Activated T-helper 1 cell treated with anti-CD3 and anti-CD28 coated beads, Interleukin-12 subunit alpha, Interleukin-12 subunit beta, Interleukin-2, Interleukin-4 antibody, amounts not matched to agents 30 ng/mL and 10 ng/mL and 1 ng/mL, durations not matched to agents 14 hours and 24 hours and 36 hours (primary cell): ENCODE measurements at regions not wholly inside any gene's neighbourhood (a gene's known extent, or its start where the extent isn't known, plus 50 kb on each side); places are given as distances from the start of the nearest gene placed in this dataset.

Experiments used
- DNase-seq: peaks from one replicate; pipeline ENCODE4 v3.0.0; 2021; ENCODE audit warnings: low spot score
- H3K27ac Mint-ChIP-seq: one replicate; pipeline ENCODE4 v1.8.0; 2021; ENCODE audit warnings: mild to moderate bottlenecking, mixed read lengths
- H3K27me3 Mint-ChIP-seq: one replicate; pipeline ENCODE4 v1.8.0; 2022; ENCODE audit warnings: mild to moderate bottlenecking, moderate library complexity, mixed read lengths; ENCODE audit not compliant: insufficient read depth
- H3K36me3 Mint-ChIP-seq: one replicate; pipeline ENCODE4 v1.8.0; 2021; ENCODE audit warnings: low read depth, mixed read lengths
- H3K4me1 Mint-ChIP-seq: one replicate; pipeline ENCODE4 v1.8.0; 2021; ENCODE audit warnings: low read depth, mixed read lengths
- H3K4me3 Mint-ChIP-seq: one replicate; pipeline ENCODE4 v1.8.0; 2021; ENCODE audit warnings: mild to moderate bottlenecking, moderate library complexity, mixed read lengths
- H3K9me3 Mint-ChIP-seq: one replicate; pipeline ENCODE4 v1.8.0; 2021; ENCODE audit warnings: mixed read lengths
- intact Hi-C: fragments of 100-400 bp; cut with micrococcal nuclease; formaldehyde crosslinking; loops from one replicate; pipeline ENCODE4 v1.15.1; 2024

DNA sequence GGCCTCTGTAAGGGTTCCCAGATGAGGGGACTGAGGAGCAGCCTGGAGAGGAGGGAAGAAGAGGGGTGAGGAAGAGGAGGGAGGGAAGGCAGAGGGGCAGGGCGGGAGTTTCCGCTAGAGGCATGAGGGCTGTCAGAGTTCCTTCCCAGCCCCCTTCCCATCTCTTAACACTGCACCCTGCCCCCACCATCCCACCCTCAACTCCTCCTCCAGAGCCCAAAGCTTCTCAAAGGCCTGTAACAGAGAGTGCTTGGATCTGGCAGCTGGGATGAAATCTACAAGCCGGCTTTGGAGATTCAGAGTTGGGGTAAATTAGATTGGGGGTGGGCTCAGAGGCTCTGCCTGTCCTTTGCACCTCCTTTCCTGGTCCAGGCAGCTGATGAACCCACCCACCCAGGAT is 57.3 kb upstream of the DLX4 start:
- intact Hi-C loops = no loop called here
- H3K27ac Mint-ChIP-seq = no peak overlapping the region
- H3K4me3 Mint-ChIP-seq = no peak overlapping the region
- H3K36me3 Mint-ChIP-seq = no peaks in the 10 kb centered on the region
- H3K9me3 Mint-ChIP-seq = no peaks in the 10 kb centered on the region
- H3K27me3 Mint-ChIP-seq = peaks cover 57% of the 10 kb centered on the region
- no peak for DNase-seq
- H3K4me1 Mint-ChIP-seq = no peaks in the 10 kb centered on the region

DNA sequence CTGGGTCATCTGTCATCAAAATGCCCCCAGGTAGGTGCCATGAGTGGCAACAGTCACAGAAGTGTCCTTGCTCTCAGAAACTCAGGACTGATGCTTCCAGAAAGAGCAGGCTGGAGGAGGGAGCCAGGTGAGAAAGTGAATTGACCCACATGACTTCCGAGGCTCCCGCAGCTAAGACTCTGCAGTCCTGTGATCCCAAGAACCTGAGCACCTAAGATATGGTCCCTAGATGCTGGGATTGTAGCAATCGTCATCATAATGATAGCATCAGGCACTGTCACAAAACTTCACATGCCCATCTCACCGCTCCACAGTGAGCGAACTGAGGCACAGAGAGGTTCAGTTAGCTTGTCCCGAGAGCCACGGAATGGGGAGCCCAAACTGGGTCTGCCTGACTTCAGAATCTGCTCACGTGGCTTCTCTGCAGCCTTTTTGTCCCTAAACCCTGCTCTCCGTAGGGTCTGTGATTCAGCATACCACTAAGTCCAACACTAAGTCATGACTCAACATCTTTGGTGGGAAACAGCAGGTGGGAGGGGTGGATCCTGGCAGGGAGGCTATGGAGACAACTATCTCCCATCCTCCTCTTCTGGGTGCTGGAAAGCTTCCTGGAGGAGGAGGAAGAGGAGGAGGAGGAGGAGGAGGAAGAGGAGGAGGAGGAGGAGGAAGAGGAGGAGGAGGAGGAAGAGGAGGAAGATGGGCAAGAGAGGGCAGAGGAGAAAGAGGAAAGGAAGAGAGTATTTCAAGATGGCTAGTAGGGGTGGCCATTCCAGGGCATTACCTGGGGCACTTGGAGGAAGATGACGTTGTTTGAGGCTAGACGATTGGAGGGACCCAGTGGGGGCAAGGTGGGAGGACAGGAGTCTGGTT is 55.5 kb upstream of the DLX4 start:
- no peak overlapping the region for H3K4me3 Mint-ChIP-seq
- H3K4me1 Mint-ChIP-seq = no peaks in the 10 kb centered on the region
- H3K27me3 Mint-ChIP-seq = peaks cover 43% of the 10 kb centered on the region
- H3K36me3 Mint-ChIP-seq = no peaks in the 10 kb centered on the region
- no peak overlapping the region for H3K27ac Mint-ChIP-seq
- intact Hi-C loops = no loop called here
- H3K9me3 Mint-ChIP-seq = no peaks in the 10 kb centered on the region
- DNase-seq = no peak

DNA sequence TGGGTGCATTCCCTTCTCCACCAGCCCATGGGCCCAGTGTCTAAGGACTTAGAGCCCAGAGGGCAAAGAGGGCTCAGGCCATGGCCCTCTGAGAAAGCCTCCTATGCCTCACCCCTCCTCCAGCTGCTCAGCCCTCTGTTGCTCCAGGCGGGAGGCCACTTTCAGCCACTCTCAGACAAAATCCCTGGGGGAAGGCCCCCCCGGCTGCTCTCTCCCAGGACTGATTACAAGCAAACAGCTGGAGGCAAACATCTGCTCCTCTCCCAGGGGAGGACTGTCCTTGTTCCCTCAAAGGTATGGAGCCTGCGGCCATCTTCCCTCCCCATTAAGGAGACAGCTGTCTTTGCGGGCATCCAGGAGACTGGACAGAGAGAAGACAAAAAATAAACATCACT is 54.9 kb upstream of the DLX4 start:
- no peaks in the 10 kb centered on the region for H3K9me3 Mint-ChIP-seq
- DNase-seq = no peak
- H3K4me1 Mint-ChIP-seq = no peaks in the 10 kb centered on the region
- H3K27ac Mint-ChIP-seq = no peak overlapping the region
- H3K4me3 Mint-ChIP-seq = no peak overlapping the region
- intact Hi-C loops = no loop called here
- H3K36me3 Mint-ChIP-seq = no peaks in the 10 kb centered on the region
- H3K27me3 Mint-ChIP-seq = peaks cover 38% of the 10 kb centered on the region

DNA sequence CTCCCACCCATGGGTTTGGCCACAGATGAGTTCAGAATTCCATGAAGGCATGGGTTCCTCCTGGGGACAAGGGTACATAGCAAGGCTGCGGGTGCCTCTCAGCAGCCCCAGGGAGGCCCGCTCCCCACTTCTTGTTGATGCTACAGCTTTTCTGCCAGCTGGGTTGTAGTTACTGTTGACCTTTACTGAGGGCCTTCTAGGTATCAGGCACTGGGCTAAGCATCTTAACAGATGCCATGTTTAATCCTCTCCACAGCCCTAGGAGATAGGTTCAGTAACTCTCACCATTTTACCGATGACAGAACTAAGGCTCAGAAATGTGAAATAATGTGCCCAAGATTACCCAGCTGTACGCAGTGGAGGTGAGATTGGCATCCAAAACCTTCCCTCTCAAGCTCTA is 54.3 kb upstream of the DLX4 start:
- intact Hi-C loops = no loop called here
- H3K36me3 Mint-ChIP-seq = no peaks in the 10 kb centered on the region
- H3K27me3 Mint-ChIP-seq = peaks cover 32% of the 10 kb centered on the region
- no peak overlapping the region for H3K4me3 Mint-ChIP-seq
- H3K9me3 Mint-ChIP-seq = no peaks in the 10 kb centered on the region
- no peak for DNase-seq
- no peak overlapping the region for H3K27ac Mint-ChIP-seq
- H3K4me1 Mint-ChIP-seq = no peaks in the 10 kb centered on the region

DNA sequence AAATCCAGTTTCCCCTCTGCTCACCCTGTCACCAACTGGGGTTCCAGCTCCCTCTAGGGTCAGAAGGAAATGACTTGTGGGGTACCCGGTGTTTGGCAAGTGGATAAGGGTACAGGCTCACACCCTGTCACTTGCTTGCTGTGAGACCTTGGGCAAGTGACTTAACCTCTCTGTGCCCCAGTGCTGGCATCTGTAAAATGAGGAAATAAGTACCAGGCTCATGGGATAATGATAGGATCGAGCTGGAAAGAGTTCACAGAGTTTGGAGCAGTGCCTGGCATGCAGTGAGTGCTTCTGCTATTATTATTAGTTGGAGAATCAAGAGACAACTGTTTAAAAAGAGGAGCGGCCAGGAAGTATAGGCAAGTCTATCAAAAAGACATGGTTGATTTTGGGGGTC is 53.7 kb upstream of the DLX4 start:
- Mint-ChIP-seq H3K4me1 (no peaks in the 10 kb centered on the region), H3K27me3 (peaks cover 28% of the 10 kb centered on the region), H3K9me3 (no peaks in the 10 kb centered on the region), H3K4me3 (no peak overlapping the region), H3K27ac (no peak overlapping the region), H3K36me3 (no peaks in the 10 kb centered on the region)
- intact Hi-C loops = no loop called here
- DNase-seq = no peak

DNA sequence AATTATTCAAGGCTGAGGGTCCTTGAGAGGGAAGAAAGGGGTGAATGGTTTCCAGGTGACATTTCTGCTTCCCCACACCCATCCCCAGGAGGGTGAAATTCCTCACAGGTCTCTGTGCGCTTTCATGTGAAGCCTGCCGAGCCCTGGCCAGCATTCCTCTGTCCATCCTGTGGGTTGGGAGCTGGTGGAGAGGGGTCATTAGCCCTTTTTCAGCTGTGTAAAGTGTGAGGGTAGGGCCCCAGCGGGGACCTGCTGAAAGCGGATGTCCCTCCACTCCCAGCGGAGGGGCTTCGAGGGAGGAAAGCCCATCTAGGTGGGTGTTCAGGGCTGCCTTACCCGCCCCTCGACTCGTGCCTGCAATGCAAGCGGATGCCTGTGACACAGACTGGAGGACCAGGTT is 53.3 kb upstream of the DLX4 start:
- Mint-ChIP-seq H3K4me1 (no peaks in the 10 kb centered on the region), H3K27me3 (peaks cover 26% of the 10 kb centered on the region), H3K9me3 (no peaks in the 10 kb centered on the region), H3K36me3 (no peaks in the 10 kb centered on the region), H3K4me3 (no peak overlapping the region), H3K27ac (no peak overlapping the region)
- intact Hi-C loops = no loop called here
- no peak for DNase-seq

DNA sequence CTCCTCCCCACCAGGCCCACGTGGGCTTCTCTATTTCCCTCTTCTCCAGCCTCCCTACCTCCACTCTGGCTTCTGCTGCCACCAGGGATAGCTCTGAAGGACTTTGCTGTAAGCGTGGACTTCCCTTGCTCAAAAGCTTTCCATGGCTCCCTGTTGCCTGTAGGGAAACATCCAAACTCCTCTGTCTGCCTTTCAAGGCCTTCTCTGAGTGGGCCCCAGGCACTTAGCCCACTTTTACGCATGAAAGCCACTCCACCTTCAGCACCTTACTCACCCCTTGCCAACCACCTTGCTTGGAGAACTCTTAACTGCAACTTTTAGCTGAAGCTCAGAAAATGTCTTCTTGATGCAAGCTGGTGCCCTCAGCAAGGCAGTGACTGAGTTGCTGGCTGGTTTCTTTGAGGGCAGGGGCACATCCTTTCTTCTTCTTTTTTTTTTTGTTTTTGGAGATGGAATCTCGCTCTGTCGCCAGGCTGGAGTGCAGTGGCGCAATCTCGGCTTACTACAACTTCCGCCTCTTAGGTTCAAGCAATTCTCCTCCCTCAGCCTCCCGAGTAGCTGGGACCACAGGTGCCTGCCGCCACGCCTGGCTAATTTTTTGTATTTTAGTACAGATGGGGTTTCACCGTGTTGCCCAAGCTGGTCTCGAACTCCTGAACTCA is 52.0 kb upstream of the DLX4 start:
- H3K9me3 Mint-ChIP-seq = no peaks in the 10 kb centered on the region
- no peak overlapping the region for H3K27ac Mint-ChIP-seq
- H3K4me1 Mint-ChIP-seq = no peaks in the 10 kb centered on the region
- intact Hi-C loops = no loop called here
- peaks cover 16% of the 10 kb centered on the region for H3K27me3 Mint-ChIP-seq
- no peak for DNase-seq
- no peak overlapping the region for H3K4me3 Mint-ChIP-seq
- no peaks in the 10 kb centered on the region for H3K36me3 Mint-ChIP-seq

DNA sequence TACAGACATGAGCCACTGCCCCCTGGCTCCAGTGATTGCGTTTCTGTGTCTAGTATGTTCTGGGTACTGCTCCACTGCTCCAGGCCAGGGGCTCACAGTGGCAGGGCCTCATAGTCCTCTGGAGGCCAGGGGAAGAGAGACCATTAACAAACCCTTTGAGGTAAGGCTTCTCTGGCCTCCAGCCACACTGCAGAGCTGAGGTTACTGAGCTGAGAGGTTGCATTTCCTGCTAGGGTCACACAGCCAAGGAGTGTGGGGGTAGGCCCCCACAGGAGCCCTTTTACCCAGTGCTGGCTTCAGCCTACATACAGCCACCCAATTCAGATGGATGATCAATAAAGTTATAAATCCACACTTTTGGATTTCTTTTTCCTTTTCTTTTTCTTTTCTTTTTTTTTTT is 50.4 kb upstream of the DLX4 start:
- peaks cover 13% of the 10 kb centered on the region for H3K27me3 Mint-ChIP-seq
- intact Hi-C loops = no loop called here
- no peak overlapping the region for H3K4me3 Mint-ChIP-seq
- no peaks in the 10 kb centered on the region for H3K9me3 Mint-ChIP-seq
- H3K36me3 Mint-ChIP-seq = no peaks in the 10 kb centered on the region
- H3K27ac Mint-ChIP-seq = no peak overlapping the region
- no peaks in the 10 kb centered on the region for H3K4me1 Mint-ChIP-seq
- DNase-seq = no peak
